Neuron (in vitro differentiated cells): ENCODE measurements at regions not wholly inside any gene's neighbourhood (a gene's known extent, or its start where the extent isn't known, plus 50 kb on each side); places are given as distances from the start of the nearest gene placed in this dataset.

Experiments used
- H2AFZ ChIP-seq: one replicate; pipeline ENCODE4 v1.6.1; 2013; ENCODE audit warnings: low read depth, mild to moderate bottlenecking, inconsistent platforms, low read length, moderate library complexity
- H3K27me3 ChIP-seq: one replicate; pipeline ENCODE4 v1.6.1; 2013; ENCODE audit warnings: low read length; ENCODE audit not compliant: insufficient read depth
- H3K36me3 ChIP-seq: one replicate; pipeline ENCODE4 v1.6.1; 2013; ENCODE audit warnings: low read length; ENCODE audit not compliant: insufficient read depth
- H3K4me1 ChIP-seq: one replicate; pipeline ENCODE4 v1.6.1; 2013; ENCODE audit warnings: low read length; ENCODE audit not compliant: insufficient read depth
- H3K4me3 ChIP-seq: 2 replicates; pipeline ENCODE4 v1.5.1; 2013; ENCODE audit warnings: mild to moderate bottlenecking, low read length, moderate library complexity
- H3K9me3 ChIP-seq: one replicate; pipeline ENCODE4 v1.6.1; 2013; ENCODE audit warnings: low read length

- H3K4me1 ChIP-seq = no peaks in the 10 kb centered on the region
- no peaks in the 10 kb centered on the region for H3K27me3 ChIP-seq
- H3K9me3 ChIP-seq = no peaks in the 10 kb centered on the region
- no peak overlapping the region for H2AFZ ChIP-seq
- H3K4me3 ChIP-seq = no peak overlapping the region
- no peaks in the 10 kb centered on the region for H3K36me3 ChIP-seq
Observed at GRCh38 chr22:27400811-27401210, 400.7 kb downstream of the MN1 start.

DNA sequence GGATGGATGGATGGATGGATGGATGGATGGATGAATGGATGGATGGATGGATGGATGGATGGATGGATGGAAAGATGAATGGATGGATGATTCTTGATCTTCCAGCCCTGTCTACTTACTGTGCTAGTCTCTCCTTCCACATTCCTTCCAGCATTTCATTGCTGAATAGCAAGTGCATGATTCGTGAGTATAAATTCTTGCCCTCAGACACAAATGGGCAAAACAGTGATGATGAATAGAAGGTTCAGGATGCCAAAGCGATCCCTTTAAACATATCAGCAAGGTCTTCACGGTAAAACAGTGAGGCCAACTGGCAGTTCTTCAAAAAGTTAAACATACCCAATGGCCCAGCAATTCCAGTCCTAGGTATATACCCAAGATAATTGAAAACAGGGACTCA lies 400.2 kb downstream of the MN1 start:
- Histone ChIP-seq H3K4me3 (no peak overlapping the region), H2AFZ (no peak overlapping the region), H3K9me3 (no peaks in the 10 kb centered on the region), H3K36me3 (no peaks in the 10 kb centered on the region), H3K4me1 (no peaks in the 10 kb centered on the region), H3K27me3 (no peaks in the 10 kb centered on the region)

DNA sequence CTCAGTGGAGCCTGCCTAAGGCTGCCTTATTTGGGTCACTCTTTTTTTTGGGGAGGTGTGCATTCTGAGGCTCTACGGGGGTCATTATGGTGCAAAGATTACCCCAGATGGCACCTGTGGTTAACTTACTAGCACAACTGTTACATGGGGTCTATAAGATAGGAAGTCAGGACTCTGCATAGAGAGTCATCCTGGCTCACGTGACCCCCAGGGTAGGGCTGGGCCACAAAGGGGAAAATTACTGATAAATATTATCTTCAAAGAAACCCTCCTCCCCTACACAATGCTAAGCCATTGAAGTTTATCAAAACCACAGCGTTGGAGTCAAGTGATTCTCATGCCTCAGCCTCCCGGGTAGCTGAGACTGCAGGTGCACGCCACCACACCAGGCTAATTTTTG lies 397.1 kb downstream of the MN1 start:
- H3K9me3 ChIP-seq = no peaks in the 10 kb centered on the region
- no peak overlapping the region for H3K4me3 ChIP-seq
- H2AFZ ChIP-seq = no peak overlapping the region
- peaks cover 10% of the 10 kb centered on the region for H3K4me1 ChIP-seq
- no peaks in the 10 kb centered on the region for H3K27me3 ChIP-seq
- no peaks in the 10 kb centered on the region for H3K36me3 ChIP-seq

DNA sequence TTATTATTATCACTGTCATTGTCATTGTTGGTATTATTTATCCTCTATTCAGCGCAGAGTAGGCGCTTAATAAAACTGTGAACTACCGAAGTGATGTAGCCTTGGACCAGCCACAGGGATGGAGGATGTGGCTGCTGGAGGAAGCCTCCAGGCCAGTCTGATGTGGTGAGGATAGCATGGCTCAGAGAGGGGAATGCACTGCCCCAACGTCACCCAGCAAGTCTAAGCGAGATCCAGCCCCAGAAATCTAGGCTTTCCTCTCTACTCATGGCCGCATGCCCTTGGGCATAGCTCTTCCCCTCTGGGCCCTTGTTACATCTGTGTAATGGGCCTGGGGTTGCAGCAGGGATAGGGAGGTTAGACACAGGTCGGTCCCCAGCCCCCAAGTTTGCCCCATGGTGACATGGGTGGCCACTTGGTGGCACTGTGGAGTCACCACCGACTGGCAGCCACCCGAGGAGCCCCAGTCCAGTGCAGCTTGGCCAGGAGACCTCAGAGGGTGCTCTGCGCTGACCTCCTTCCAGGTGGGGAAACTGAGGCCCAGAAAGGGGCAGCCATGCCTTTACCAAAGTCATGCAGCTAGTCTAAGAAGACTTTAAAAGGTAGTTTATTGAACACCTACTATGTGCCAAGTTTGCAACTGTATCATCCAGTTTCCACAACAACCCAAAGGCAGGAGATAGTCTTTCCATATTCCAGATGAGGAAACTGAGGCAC lies 395.7 kb downstream of the MN1 start:
- Histone ChIP-seq H2AFZ (no peak overlapping the region), H3K9me3 (no peaks in the 10 kb centered on the region), H3K4me3 (no peak overlapping the region), H3K36me3 (no peaks in the 10 kb centered on the region), H3K27me3 (no peaks in the 10 kb centered on the region), H3K4me1 (peaks cover 10% of the 10 kb centered on the region)

DNA sequence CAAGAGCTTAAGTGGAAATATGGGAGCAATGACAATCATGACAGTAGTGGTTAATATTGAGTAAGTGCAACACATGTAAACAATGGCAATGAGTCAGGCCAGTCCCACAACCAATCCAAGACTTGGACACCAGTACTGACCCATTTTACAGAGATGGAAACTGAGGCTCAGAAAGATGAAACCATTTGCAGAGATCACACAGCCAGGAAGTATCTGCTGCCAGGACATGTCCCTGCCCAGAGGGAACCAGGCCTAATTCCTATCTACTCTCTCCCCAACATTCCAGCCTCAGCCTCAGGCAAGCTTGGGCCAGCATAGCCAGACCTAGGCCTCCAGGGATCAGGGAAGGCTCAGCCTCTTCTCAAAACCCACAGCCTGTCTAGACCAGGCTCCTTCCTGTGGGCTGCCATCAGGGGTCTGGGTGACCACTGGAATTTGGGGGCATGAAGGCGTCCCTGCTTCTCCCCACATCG lies 395.1 kb downstream of the MN1 start:
- H3K4me1 ChIP-seq = peaks cover 10% of the 10 kb centered on the region
- H3K9me3 ChIP-seq = no peaks in the 10 kb centered on the region
- H2AFZ ChIP-seq = no peak overlapping the region
- H3K27me3 ChIP-seq = no peaks in the 10 kb centered on the region
- no peaks in the 10 kb centered on the region for H3K36me3 ChIP-seq
- no peak overlapping the region for H3K4me3 ChIP-seq

- Histone ChIP-seq H3K36me3 (no peaks in the 10 kb centered on the region), H2AFZ (no peak overlapping the region), H3K27me3 (no peaks in the 10 kb centered on the region), H3K4me3 (no peak overlapping the region), H3K9me3 (no peaks in the 10 kb centered on the region), H3K4me1 (peaks cover 10% of the 10 kb centered on the region)
Observed at GRCh38 chr22:27407369-27407985, 394.1 kb downstream of the MN1 start.

DNA sequence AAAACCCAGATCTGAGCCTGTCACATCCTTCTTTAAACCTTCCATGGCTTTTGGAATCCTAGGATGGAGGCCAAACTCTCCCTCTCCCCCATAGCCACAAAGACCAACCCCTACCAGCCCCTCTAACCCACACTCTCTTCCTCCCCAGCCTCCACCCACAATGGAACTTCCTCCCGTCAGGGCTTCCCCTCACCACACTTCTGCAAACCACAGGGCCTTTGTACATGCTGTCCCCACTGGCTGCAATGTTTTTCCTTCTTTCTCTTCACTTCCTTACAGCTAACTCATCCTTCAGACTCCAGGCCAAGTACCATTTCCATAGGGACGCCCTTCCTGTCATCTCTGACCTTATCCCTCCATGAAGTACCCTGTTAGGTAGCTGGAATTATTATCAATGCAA lies 393.5 kb downstream of the MN1 start:
- H3K36me3 ChIP-seq = no peaks in the 10 kb centered on the region
- H3K27me3 ChIP-seq = no peaks in the 10 kb centered on the region
- H2AFZ ChIP-seq = no peak overlapping the region
- H3K4me1 ChIP-seq = peaks cover 10% of the 10 kb centered on the region
- no peak overlapping the region for H3K4me3 ChIP-seq
- H3K9me3 ChIP-seq = no peaks in the 10 kb centered on the region

DNA sequence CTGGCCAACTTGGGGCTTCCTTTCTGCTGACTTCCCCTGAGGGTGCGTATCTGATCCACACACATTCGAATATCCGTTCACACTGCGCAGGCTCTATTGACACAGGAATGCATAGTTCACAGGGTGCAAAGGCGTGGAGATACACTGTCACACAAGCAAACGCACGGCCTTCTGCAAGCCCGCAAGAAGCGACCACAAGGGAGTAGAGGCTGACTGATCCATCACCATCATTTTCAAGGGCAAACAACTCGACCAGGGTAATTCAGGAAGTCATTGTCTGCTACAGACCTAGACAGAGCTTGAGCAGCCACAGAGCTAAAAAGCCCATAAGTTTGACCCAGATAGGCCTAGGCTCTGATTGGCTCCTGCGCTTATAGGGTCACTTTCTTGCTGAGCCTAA lies 392.3 kb downstream of the MN1 start:
- Histone ChIP-seq H3K9me3 (no peaks in the 10 kb centered on the region), H3K36me3 (no peaks in the 10 kb centered on the region), H3K27me3 (no peaks in the 10 kb centered on the region), H3K4me1 (peaks cover 10% of the 10 kb centered on the region), H2AFZ (no peak overlapping the region), H3K4me3 (no peak overlapping the region)

DNA sequence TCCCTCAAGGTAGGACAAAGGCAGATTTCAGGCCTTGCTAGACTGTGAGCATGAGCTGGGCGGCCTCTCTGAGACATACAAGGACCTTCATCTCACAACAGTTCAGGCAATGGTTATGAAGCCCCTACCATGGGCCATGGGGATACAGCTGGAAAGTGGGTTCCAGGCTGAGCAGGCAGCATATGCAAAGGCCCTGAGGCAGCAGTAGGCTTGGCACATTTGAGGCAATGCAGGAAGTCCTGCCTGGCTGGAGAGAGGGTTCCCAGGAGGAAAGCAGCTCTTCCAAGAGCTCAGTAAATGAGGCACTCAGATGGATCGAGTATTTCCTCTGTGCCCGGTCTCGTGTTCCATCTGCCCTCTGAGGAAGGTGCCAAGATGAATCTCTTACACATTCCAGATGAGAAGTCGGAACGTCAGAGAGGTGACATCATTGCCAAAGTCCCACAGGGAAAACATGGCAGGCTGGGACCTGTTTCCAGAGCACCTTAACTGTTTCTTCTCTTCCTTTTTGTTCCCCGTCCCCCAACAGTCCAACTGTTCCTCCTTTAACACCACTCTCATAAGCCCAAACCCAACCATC lies 388.6 kb downstream of the MN1 start:
- no peaks in the 10 kb centered on the region for H3K9me3 ChIP-seq
- peaks cover 20% of the 10 kb centered on the region for H3K4me1 ChIP-seq
- H2AFZ ChIP-seq = no peak overlapping the region
- no peak overlapping the region for H3K4me3 ChIP-seq
- no peaks in the 10 kb centered on the region for H3K27me3 ChIP-seq
- H3K36me3 ChIP-seq = no peaks in the 10 kb centered on the region

- no peaks in the 10 kb centered on the region for H3K36me3 ChIP-seq
Observed at GRCh38 chr22:27413702-27414101, 387.9 kb downstream of the MN1 start.

DNA sequence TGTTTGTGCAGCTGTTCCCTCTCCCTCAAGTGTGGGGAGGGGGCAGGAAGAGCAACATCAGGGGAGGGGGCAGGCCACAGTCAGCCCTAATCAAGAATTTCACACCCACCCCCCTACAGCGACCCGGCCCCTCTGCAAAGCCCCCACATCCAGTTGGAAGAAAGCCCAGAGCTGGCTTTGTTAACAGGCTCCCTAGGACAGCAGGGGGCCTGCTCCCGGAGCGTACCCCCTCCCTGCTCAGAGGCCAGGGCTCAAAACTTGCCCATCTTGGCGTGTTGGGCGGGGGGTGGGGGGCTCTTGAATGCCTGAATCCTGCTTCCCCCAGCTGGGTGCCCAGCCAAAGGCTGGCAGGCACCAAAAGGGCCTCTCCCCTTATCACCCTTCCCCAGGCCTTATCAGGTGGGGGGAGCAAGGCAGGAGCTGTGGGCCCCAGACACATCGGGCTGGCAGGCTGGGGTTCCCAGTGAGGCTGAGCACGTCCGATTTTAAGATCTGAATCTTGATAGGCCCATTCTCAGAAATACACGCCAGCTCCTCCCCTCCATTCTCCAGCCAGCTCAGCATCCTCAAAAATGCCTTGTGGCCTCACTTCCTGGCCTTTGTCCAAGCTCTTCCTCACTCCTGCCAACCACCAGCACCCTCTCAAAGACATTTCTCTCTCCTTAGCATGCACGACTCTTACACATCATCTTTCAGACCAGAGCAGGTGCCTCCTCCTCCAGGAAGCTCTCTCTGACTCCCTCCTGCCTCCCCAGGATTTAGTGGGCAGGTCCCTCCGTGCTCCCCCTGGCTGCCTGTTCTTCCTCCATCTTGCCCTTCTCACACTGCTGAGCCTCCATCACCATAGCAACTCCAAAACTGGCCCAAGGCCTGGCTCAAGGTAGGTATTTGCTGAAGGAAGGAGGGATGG lies 384.8 kb downstream of the MN1 start:
- Histone ChIP-seq H3K36me3 (no peaks in the 10 kb centered on the region), H3K4me1 (peaks cover 25% of the 10 kb centered on the region), H2AFZ (no peak overlapping the region), H3K4me3 (no peak overlapping the region), H3K9me3 (no peaks in the 10 kb centered on the region), H3K27me3 (no peaks in the 10 kb centered on the region)

More at GRCh38 chr22:27413702-27414101, 387.9 kb downstream of the MN1 start:
- Histone ChIP-seq H2AFZ (no peak overlapping the region), H3K4me3 (no peak overlapping the region), H3K9me3 (no peaks in the 10 kb centered on the region), H3K4me1 (peaks cover 20% of the 10 kb centered on the region), H3K27me3 (no peaks in the 10 kb centered on the region)

DNA sequence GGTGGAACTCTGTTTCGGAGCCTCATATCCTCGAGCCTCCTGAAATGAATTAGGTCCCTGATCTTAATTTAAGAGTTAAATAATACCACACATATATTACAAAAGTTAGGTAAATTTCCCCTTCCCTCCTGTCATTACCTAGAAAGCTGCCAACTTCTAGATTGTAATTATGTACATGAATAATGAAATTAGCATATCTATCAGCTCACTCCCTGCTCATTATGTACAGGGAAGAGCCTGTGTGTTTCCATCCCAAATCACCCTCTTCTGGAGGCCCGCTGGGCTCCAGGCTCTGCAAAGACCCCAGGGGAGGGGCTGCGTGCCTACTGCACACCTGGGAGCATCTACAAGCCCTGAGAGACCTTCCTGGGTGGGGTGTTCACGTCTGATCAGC lies 384.1 kb downstream of the MN1 start:
- no peaks in the 10 kb centered on the region for H3K27me3 ChIP-seq
- no peaks in the 10 kb centered on the region for H3K9me3 ChIP-seq
- no peaks in the 10 kb centered on the region for H3K36me3 ChIP-seq
- H2AFZ ChIP-seq = no peak overlapping the region
- H3K4me1 ChIP-seq = peaks cover 25% of the 10 kb centered on the region
- no peak overlapping the region for H3K4me3 ChIP-seq

DNA sequence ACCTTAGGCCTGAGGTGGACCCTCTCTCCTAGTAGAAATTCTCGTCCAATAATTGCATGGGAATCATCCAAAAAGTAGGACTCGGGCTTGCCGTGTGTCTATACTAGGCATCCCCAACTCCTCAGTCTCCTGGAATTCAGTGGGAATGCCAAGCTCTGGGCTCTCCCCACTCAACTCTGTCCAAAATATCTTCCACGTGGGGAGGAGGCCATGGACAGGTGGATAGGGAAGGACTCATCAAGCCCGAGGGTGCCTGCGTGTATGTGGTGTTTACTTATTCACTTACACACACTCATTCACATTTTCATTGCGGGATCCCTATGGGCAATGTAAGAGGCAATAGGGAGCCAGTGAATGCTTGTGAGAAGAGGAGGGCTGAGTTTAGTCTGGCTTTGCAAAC lies 383.3 kb downstream of the MN1 start:
- no peaks in the 10 kb centered on the region for H3K27me3 ChIP-seq
- H3K9me3 ChIP-seq = no peaks in the 10 kb centered on the region
- no peaks in the 10 kb centered on the region for H3K36me3 ChIP-seq
- peaks cover 25% of the 10 kb centered on the region for H3K4me1 ChIP-seq
- no peak overlapping the region for H3K4me3 ChIP-seq
- H2AFZ ChIP-seq = no peak overlapping the region
